Heart left ventricle (tissue), 13 donors: ENCODE measurements at regions not wholly inside any gene's neighbourhood (a gene's known extent, or its start where the extent isn't known, plus 50 kb on each side); places are given as distances from the start of the nearest gene placed in this dataset.

Experiments used
- POLR2A ChIP-seq, 2 donors: fragments of 450-650 bp; IDR thresholded peaks; one replicate each; pipeline ENCODE4 v1.6.1; 2017; ENCODE audit warnings: antibody characterized with exemption in 2 of 2, mild to moderate bottlenecking in 2 of 2, moderate library complexity in 2 of 2
- TF ChIP-seq, protein P1 (sequence below), 12 donors: fragments of 200-600 bp; sonication (generic) in 4 of 12; IDR thresholded peaks; one replicate each; pipeline versions ENCODE4 v1.5.0 to v1.8.0; 2018 to 2022; ENCODE audit warnings: antibody characterized with exemption in 12 of 12, mild to moderate bottlenecking in 5 of 12
- donor health status: ischemic (EF 13 %, LVEDD 7.1; RV severe dilation, severe dysfunction).
- donor health status: DM: no; HTN: yes; CAD: no.
- donor health status: DM: no; HTN: no; CAD: no.
- donor health status: ischemic (EF 25% LVEDD 6.9; RV normal size, moderate dysfunction).
- donor health status: ischemic (EF 25% LVEDD 5.7; RV mildly dilated, moderate dysfunction).
- donor health status: ischemic (EF 35%, LVEDD 5.7; RV mildly dilated, moderate dysfunction).
- donor health status: nonischemic (EF 11% LVEDD 7.7; RV severe dilation, severe dysfunction).
- donor health status: DM: yes; HTN: yes; CAD: no.
- donor health status: PGD.
- donor health status: ischemic (EF 29% LVEDD 5.4; RV normal size, mild dysfunction).
- donor health status: nonischemic (EF 23%, LVEDD 6.1; RV moderate dilation, normal function).

DNA sequence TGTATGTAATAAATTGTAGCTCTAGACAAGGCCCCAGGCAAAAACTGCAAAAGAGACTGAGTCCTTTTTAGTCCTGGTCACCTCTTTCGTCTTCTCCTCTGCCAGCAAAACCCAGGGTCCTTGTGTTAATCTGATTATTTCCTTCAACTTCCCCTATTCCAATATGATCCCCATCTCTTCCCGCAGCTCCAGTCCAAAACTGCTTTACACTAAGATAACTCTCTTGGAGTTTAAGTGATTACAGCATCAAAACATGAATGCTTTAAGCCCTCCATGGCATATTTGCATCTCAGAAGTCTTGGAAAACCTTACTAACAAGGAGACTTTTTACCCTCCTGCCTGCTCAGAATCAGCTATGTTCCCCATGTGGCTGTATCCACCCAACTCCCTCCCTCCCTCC is 59.3 kb downstream of the MAGEA1 start:
- TF ChIP-seq, protein P1, sequence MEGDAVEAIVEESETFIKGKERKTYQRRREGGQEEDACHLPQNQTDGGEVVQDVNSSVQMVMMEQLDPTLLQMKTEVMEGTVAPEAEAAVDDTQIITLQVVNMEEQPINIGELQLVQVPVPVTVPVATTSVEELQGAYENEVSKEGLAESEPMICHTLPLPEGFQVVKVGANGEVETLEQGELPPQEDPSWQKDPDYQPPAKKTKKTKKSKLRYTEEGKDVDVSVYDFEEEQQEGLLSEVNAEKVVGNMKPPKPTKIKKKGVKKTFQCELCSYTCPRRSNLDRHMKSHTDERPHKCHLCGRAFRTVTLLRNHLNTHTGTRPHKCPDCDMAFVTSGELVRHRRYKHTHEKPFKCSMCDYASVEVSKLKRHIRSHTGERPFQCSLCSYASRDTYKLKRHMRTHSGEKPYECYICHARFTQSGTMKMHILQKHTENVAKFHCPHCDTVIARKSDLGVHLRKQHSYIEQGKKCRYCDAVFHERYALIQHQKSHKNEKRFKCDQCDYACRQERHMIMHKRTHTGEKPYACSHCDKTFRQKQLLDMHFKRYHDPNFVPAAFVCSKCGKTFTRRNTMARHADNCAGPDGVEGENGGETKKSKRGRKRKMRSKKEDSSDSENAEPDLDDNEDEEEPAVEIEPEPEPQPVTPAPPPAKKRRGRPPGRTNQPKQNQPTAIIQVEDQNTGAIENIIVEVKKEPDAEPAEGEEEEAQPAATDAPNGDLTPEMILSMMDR (IDR thresholded peaks at IDR 0.05), result no peak
- TF ChIP-seq POLR2A (IDR thresholded peaks at IDR 0.05), result no peak
